Hepatocyte (in vitro differentiated cells): ENCODE measurements at regions not wholly inside any gene's neighbourhood (a gene's known extent, or its start where the extent isn't known, plus 50 kb on each side); places are given as distances from the start of the nearest gene placed in this dataset.

Source experiments
- DNase-seq: peaks from one replicate; pipeline ENCODE4 v3.0.0-alpha.2; 2016; ENCODE audit warnings: low spot score
- H2AFZ ChIP-seq: fragments of 200-600 bp; sonication (generic); 2 replicates; pipeline ENCODE4 v1.6.0; 2016; ENCODE audit warnings: antibody characterized with exemption, mild to moderate bottlenecking
- H3K27ac ChIP-seq: fragments of 200-600 bp; sonication (generic); 2 replicates; pipeline ENCODE4 v1.5.1; 2016; ENCODE audit warnings: mild to moderate bottlenecking
- H3K27me3 ChIP-seq: fragments of 200-600 bp; sonication (generic); 2 replicates; pipeline ENCODE4 v1.6.1; 2016
- H3K36me3 ChIP-seq: fragments of 200-600 bp; sonication (generic); replicated peaks from 2 replicates; pipeline ENCODE4 v1.5.1; 2016; ENCODE audit warnings: low read depth; ENCODE audit not compliant: insufficient read depth
- H3K4me1 ChIP-seq: fragments of 200-600 bp; sonication (generic); 2 replicates; pipeline ENCODE4 v1.5.1; 2016; ENCODE audit warnings: mild to moderate bottlenecking, moderate library complexity; ENCODE audit not compliant: insufficient read depth
- H3K4me2 ChIP-seq: fragments of 200-600 bp; sonication (generic); 2 replicates; pipeline ENCODE4 v1.6.0; 2016
- H3K4me3 ChIP-seq: fragments of 200-600 bp; sonication (generic); 2 replicates; pipeline ENCODE4 v1.5.1; 2016; ENCODE audit warnings: mild to moderate bottlenecking
- H3K79me2 ChIP-seq: fragments of 200-600 bp; sonication (generic); 2 replicates; pipeline ENCODE4 v1.6.0; 2017; ENCODE audit warnings: mild to moderate bottlenecking
- H3K9me2 ChIP-seq: fragments of 200-600 bp; sonication (generic); replicated peaks from 2 replicates; pipeline ENCODE4 v1.6.0; 2017; ENCODE audit warnings: mild to moderate bottlenecking; ENCODE audit not compliant: insufficient read depth
- H3K9me3 ChIP-seq: fragments of 200-600 bp; sonication (generic); 2 replicates; pipeline ENCODE4 v1.5.1; 2016; ENCODE audit warnings: low read depth, mild to moderate bottlenecking
- H4K20me1 ChIP-seq: fragments of 200-600 bp; sonication (generic); 2 replicates; pipeline ENCODE4 v1.6.0; 2016; ENCODE audit warnings: mild to moderate bottlenecking; ENCODE audit not compliant: insufficient read depth, poor library complexity, severe bottlenecking
- EZH2 ChIP-seq: fragments of 200-600 bp; sonication (generic); IDR thresholded peaks from 2 replicates; pipeline ENCODE4 v1.6.1; 2016; ENCODE audit warnings: antibody characterized with exemption, mild to moderate bottlenecking, borderline replicate concordance
- EZH2phosphoT487 ChIP-seq: fragments of 200-600 bp; sonication (generic); IDR thresholded peaks from one replicate; pipeline ENCODE4 v1.6.1; 2018; ENCODE audit warnings: antibody characterized with exemption, mild to moderate bottlenecking, low read depth, moderate library complexity; ENCODE audit not compliant: unreplicated experiment, severe bottlenecking
- WGBS: methylation state at CpG from one replicate; pipeline ENCODE4 v1.1.6; 2016; ENCODE audit warnings: low lambda C conversion rate; ENCODE audit errors: missing lambda C conversion rate; 5-methylcytosine and 5-hydroxymethylcytosine counted together
- TF ChIP-seq, protein P1 (sequence below): fragments of 200-600 bp; sonication (generic); IDR thresholded peaks from 2 replicates; pipeline ENCODE4 v1.5.1; 2016; ENCODE audit warnings: antibody characterized with exemption, mild to moderate bottlenecking; ENCODE audit not compliant: poor library complexity

GRCh38 chr1:188958461-188959115 lies 1519.1 kb downstream of the BRINP3 start:
- Histone ChIP-seq H3K9me3 (no peaks in the 10 kb centered on the region), H3K9me2 (no peaks in the 10 kb centered on the region), H3K4me2 (no peak overlapping the region), H2AFZ (no peak overlapping the region), H3K27me3 (no peaks in the 10 kb centered on the region), H3K4me3 (no peak overlapping the region), H3K79me2 (no peaks in the 10 kb centered on the region), H3K4me1 (no peaks in the 10 kb centered on the region), H4K20me1 (no peaks in the 10 kb centered on the region), H3K36me3 (no peaks in the 10 kb centered on the region), H3K27ac (no peak overlapping the region)
- DNase-seq = no peak
- TF ChIP-seq EZH2 (no peak), EZH2phosphoT487 (no peak)
- TF ChIP-seq, protein P1, sequence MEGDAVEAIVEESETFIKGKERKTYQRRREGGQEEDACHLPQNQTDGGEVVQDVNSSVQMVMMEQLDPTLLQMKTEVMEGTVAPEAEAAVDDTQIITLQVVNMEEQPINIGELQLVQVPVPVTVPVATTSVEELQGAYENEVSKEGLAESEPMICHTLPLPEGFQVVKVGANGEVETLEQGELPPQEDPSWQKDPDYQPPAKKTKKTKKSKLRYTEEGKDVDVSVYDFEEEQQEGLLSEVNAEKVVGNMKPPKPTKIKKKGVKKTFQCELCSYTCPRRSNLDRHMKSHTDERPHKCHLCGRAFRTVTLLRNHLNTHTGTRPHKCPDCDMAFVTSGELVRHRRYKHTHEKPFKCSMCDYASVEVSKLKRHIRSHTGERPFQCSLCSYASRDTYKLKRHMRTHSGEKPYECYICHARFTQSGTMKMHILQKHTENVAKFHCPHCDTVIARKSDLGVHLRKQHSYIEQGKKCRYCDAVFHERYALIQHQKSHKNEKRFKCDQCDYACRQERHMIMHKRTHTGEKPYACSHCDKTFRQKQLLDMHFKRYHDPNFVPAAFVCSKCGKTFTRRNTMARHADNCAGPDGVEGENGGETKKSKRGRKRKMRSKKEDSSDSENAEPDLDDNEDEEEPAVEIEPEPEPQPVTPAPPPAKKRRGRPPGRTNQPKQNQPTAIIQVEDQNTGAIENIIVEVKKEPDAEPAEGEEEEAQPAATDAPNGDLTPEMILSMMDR = no peak
- WGBS = 45% methylated on average over 3 of the region's 3 CpGs

- H3K27me3 ChIP-seq = no peaks in the 10 kb centered on the region
- WGBS = 76% methylated on average over 9 of the region's 9 CpGs
- H2AFZ ChIP-seq = no peak overlapping the region
- no peak for TF ChIP-seq EZH2
- TF ChIP-seq EZH2phosphoT487 = no peak
- TF ChIP-seq, protein P1 = no peak
- H4K20me1 ChIP-seq = no peaks in the 10 kb centered on the region
- no peaks in the 10 kb centered on the region for H3K36me3 ChIP-seq
- no peak overlapping the region for H3K4me3 ChIP-seq
- H3K4me2 ChIP-seq = no peak overlapping the region
- no peaks in the 10 kb centered on the region for H3K9me2 ChIP-seq
- peak; percentile 6 for DNase-seq
- no peaks in the 10 kb centered on the region for H3K4me1 ChIP-seq
- H3K27ac ChIP-seq = no peak overlapping the region
- no peaks in the 10 kb centered on the region for H3K9me3 ChIP-seq
- H3K79me2 ChIP-seq = no peaks in the 10 kb centered on the region
These were observed 1490.8 kb downstream of the BRINP3 start for GRCh38 chr1:188986745-188987417.

- 66% methylated on average over 3 of the region's 3 CpGs for WGBS
- no peak for DNase-seq
- Histone ChIP-seq H3K4me1 (no peaks in the 10 kb centered on the region), H3K36me3 (no peaks in the 10 kb centered on the region), H3K27ac (no peak overlapping the region), H3K4me2 (no peak overlapping the region), H3K9me2 (no peaks in the 10 kb centered on the region), H3K79me2 (no peaks in the 10 kb centered on the region), H3K4me3 (no peak overlapping the region), H3K27me3 (no peaks in the 10 kb centered on the region), H2AFZ (no peak overlapping the region), H4K20me1 (no peaks in the 10 kb centered on the region), H3K9me3 (no peaks in the 10 kb centered on the region)
- TF ChIP-seq EZH2phosphoT487 (no peak), EZH2 (no peak)
- TF ChIP-seq, protein P1 = no peak
These were observed 1489.1 kb downstream of the BRINP3 start for GRCh38 chr1:188988589-188988988.
